HG02798 (cell line): ENCODE measurements at regions not wholly inside any gene's neighbourhood (a gene's known extent, or its start where the extent isn't known, plus 50 kb on each side); places are given as distances from the start of the nearest gene placed in this dataset.
"Not testable (repeated sequence)": the region's sequence is repeated elsewhere in the genome, so short reads cannot be mapped to it uniquely, and the experiment has no call there.

ENCODE experiments used
- ATAC-seq: cut with Tn5 transposase; IDR thresholded peaks from one replicate; pipeline ENCODE4 v1.9.1; 2021; ENCODE audit warnings: mild to moderate bottlenecking; ENCODE audit not compliant: unreplicated experiment, poor library complexity

DNA sequence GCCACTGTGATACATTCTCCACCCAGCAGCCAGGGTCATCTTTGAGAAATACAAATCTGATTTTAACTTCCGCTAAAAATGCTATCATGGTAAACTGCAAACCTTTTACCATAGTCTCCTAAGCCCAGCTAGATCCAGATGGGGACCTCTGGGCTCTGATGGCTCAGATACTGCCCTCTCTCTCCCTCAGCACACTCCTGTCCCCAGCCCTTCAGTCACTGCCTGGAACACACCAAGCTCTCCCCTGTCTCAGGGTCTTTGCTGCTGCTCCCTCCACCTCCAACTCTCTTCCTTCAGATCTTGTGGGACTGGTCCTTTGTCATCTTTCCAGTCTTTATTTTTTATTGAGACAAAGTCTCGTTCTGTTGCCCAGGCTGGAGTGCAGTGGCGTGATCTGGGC lies 65.1 kb downstream of the SPRY4 start:
- ATAC-seq: no peak

- ATAC-seq: no peak
Measured at GRCh38 chr5:142255831-142256230, 69.0 kb downstream of the SPRY4 start.

GRCh38 chr5:142254431-142254830 lies 70.4 kb downstream of the SPRY4 start:
- ATAC-seq: no peak

GRCh38 chr5:142253938-142254337 lies 70.9 kb downstream of the SPRY4 start:
- no peak for ATAC-seq

- no peak for ATAC-seq
Measured at GRCh38 chr5:142250119-142250518, 74.7 kb downstream of the SPRY4 start.

GRCh38 chr5:142248853-142249462 lies 75.9 kb downstream of the SPRY4 start:
- ATAC-seq: no peak

DNA sequence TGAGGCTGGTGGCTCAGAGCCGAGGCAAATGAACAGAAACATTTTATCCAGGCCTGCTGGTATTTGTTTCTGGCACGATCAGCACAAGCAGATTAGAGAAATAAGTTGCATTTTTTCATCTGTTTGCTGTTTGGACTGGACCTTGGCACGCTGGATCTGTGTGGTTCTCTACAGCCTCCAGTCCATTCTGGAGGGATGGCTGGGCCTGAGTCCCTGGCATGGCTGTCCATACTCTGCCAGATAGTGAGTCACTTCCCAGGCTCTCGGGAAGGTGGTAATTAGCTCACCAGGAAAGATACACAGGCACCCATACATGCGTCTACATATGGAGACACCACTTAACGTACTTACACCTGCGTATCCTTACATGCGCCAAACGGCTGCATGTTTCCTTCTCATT lies 78.6 kb downstream of the SPRY4 start:
- ATAC-seq: no peak

- ATAC-seq: no peak
Measured at GRCh38 chr5:142245786-142246185, 79.0 kb downstream of the SPRY4 start.

GRCh38 chr5:142244440-142244839 lies 80.4 kb downstream of the SPRY4 start:
- ATAC-seq: no peak

GRCh38 chr5:142242272-142242671 lies 82.5 kb downstream of the SPRY4 start:
- no peak for ATAC-seq

DNA sequence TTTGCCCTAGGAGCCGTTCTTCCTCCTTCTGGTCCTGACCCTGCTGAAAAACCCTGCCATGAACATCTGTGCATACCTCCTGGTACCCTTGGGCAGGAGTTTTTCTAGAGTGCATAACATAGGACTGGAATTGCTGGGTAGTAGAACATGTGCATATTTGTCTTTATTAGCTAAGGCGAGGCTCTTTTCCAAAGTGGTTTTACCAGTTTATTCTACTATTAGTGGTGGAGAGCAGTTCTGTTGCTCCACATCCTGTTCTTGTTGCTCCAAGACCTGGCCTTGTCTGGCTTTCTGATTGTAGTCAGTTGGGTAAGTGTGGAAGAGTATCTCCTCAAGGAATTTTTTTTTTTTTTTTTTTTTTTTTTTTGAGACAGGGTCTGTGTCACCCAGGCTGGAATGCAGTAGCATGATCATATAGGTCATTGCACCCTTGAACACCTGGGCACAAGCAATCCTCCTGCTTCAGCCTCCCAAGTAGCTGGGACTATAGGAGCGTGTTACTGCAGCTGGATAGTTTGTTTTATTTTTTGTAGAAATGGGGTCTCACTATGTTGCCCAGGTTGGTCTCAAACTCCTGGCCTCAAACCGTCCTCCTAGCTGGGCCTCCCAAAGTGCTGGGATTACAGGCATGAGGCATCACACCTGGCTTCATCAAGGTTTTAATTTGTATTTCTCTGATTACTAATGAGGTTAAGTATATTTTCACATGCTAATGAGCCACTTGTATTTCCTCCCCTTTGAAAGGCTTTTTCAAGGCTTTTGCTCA lies 85.2 kb downstream of the SPRY4 start:
- ATAC-seq: no peak

DNA sequence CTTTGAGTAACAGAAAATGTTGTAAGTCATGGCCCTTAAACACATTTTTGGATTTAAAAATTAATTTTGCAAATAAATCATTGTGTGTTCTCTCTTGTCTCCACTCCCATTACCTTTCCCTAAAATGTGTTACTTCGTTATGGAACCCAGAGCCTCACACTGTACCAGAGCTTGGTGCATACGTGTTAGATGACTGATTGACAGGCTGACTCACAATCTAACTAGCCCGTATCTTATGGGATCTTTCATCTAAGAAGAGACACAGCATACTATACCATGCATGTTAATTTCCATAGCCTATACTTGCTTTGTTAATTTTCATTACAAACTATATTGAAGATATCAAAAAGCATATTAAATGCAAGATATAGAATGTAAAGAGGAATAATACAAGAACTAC lies 87.1 kb downstream of the SPRY4 start:
- no peak for ATAC-seq

- ATAC-seq: not testable (repeated sequence)
Measured at GRCh38 chr5:142236673-142237290, 88.0 kb downstream of the SPRY4 start.

DNA sequence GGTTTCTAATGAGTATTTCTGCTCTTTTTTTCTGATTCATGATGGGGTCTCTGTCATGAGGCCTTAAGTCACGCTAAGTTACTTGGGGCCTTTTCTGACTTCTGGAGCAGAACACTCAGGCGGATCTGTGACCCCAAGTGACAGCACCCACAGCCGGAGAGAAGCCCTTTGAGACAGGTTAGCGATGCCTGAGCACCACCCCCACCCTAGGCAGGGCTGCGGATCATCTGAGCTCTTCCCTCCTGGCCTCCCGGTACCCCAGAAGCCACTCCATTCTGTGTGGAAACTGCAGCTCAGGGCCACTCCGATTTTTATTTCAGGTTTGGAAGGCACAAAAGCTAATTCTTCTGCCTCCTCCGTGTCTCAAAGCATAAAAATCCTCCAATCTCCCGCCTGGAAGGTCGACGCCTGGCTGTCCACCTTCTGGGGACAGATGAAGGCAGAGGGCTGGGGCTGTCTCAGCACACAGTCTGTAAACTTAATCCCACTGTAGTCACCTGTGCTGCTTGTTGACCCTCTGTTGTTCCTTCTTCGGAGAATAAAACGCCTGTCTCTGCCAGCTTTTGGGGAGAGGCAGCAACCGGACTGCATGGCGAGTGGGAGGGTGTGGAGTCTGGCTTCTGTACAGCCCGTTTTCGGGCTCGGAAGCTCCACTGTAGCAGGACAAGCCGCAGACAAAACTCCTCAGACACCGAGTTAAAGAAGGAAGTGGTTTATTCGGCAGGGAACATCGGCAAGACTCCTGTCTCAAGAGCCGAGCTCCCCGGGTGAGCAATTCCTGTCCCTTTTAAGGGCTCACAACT lies 88.8 kb downstream of the SPRY4 start:
- ATAC-seq: no peak

GRCh38 chr5:142235050-142235797 lies 89.6 kb downstream of the SPRY4 start:
- ATAC-seq: no peak

DNA sequence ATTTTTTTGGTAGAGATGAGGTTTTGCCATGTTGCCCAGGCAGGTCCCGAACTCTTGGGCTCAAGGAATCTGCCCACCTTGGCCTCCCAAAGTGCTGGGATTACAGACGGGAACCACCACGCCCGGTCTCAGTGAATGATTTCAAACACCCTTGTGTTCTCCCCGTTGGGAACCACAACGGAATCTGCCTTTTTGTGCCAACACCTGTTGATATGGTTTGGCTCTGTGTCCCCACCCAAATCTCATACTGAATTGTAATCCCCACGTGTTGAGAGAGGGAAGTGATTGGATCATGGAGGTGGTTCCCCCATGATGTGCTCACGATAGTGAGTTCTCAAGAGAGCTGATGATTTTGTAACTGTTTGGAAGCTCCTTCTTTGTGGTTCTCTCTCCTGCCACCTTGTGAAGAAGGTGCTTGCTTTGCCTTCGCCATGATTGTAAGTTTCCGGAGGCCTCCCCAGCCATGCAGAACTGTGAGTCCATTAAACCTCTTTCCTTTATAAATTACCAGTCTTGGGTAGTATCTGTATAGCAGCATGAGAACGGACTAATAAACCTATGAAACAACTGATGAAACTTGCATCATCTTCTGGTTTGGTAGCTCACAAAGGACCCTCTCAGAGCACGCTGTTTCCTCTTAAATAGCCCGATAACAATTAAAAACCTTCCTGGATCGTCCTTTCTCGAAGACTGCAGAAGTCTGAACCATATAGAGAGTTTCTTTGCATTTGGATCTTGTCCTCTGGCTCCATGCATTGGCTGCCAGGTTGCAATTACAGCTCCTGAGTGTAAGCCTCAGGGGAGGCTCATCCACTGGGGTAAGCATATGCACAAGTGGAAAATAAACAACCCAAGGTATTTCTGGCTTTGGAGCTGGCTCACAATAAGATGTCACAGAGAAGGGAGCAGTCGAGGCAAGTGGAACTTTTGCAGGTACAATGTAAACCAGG lies 91.5 kb downstream of the SPRY4 start:
- no peak for ATAC-seq

DNA sequence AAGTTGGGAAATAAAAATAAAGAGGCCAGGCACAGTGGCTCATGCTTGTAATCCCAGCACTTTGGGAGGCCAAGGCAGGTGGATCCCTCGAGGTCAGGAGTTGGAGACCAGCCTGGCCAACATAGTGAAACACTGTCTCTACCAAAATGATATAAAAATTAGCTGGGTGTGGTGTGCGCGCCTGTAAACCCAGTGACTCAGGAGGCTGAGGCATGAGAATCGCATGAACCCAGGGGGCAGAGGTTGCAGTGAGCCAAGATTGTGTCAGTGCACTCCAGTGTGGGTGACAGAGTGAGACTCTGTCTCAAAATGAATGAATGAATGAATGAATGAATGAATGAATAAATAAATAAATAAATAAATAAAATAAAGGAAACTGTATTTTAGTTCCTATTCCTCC lies 93.9 kb downstream of the SPRY4 start:
- not testable (repeated sequence) for ATAC-seq

DNA sequence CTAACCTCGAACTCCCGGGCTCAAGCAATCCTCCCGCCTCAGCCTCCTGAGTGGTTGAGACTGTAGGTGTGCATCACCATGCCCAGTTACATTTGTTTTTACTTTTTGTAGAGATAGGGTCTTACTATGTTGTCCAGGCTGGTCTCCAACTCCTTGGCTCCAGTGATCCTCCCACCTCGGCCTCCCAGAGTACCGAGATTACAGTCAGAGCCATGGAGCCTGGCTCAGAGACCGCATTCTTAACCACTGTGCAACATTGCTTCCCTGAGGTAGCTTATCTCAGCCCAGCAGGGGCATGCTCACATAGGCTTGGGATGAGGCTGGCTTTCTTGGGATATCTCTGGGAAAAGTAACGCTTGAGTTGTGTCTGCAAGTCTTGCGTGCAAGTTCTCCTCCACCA lies 99.7 kb downstream of the SPRY4 start:
- no peak for ATAC-seq
